ENCODE measurements at regions not wholly inside any gene's neighbourhood (a gene's known extent, or its start where the extent isn't known, plus 50 kb on each side); places are given as distances from the start of the nearest gene placed in this dataset.

GRCh38 chr2:150383587-150383986 is 103.9 kb downstream of the RND3 start:
- no peak for TF ChIP-seq CTCF (IDR thresholded peaks at IDR 0.05)
- no peak for TF ChIP-seq POLR2A (IDR thresholded peaks at IDR 0.05)
